Neural progenitor cell (in vitro differentiated cells): ENCODE measurements at regions not wholly inside any gene's neighbourhood (a gene's known extent, or its start where the extent isn't known, plus 50 kb on each side); places are given as distances from the start of the nearest gene placed in this dataset.

Experiments
- DNase-seq: peaks from one replicate; pipeline ENCODE4 v3.0.0-alpha.2; 2016; ENCODE audit warnings: low spot score
- H2AFZ ChIP-seq: fragments of 200-600 bp; sonication (generic); replicated peaks from 2 replicates; pipeline ENCODE4 v1.6.1; 2016; ENCODE audit warnings: antibody characterized with exemption
- H3F3A ChIP-seq: fragments of 200-600 bp; sonication (generic); 2 replicates; pipeline ENCODE4 v1.6.1; 2016; ENCODE audit warnings: antibody characterized with exemption, low read depth
- H3K27ac ChIP-seq: fragments of 200-600 bp; sonication (generic); 2 replicates; pipeline ENCODE4 v1.5.1; 2016; ENCODE audit warnings: mild to moderate bottlenecking
- H3K27me3 ChIP-seq: fragments of 200-600 bp; sonication (generic); 2 replicates; pipeline ENCODE4 v1.6.1; 2016; ENCODE audit warnings: mild to moderate bottlenecking, moderate library complexity
- H3K36me3 ChIP-seq: fragments of 200-600 bp; sonication (generic); 2 replicates; pipeline ENCODE4 v1.5.1; 2016
- H3K4me1 ChIP-seq: fragments of 200-600 bp; sonication (generic); 2 replicates; pipeline ENCODE4 v1.6.1; 2016; ENCODE audit warnings: mixed run types
- H3K4me2 ChIP-seq: fragments of 200-600 bp; sonication (generic); 2 replicates; pipeline ENCODE4 v1.6.1; 2016
- H3K4me3 ChIP-seq: fragments of 200-600 bp; sonication (generic); 2 replicates; pipeline ENCODE4 v1.5.1; 2016
- H3K79me2 ChIP-seq: fragments of 200-600 bp; sonication (generic); 2 replicates; pipeline ENCODE4 v1.6.1; 2016; ENCODE audit warnings: low read depth
- H3K9ac ChIP-seq: fragments of 200-600 bp; sonication (generic); 2 replicates; pipeline ENCODE4 v1.6.1; 2016
- H3K9me3 ChIP-seq: fragments of 200-600 bp; sonication (generic); 2 replicates; pipeline ENCODE4 v1.5.1; 2016; ENCODE audit warnings: low read depth
- H4K20me1 ChIP-seq: fragments of 200-600 bp; sonication (generic); 2 replicates; pipeline ENCODE4 v1.6.1; 2016; ENCODE audit warnings: low read depth
- H3K27ac Mint-ChIP-seq: 3 replicates; pipeline ENCODE4 v1.8.0; 2021; ENCODE audit warnings: mixed read lengths
- H3K27me3 Mint-ChIP-seq: 2 replicates; pipeline ENCODE4 v1.8.0; 2022; ENCODE audit warnings: low read depth, mild to moderate bottlenecking, inconsistent platforms, moderate library complexity, mixed read lengths; ENCODE audit not compliant: insufficient read depth
- H3K36me3 Mint-ChIP-seq: 3 replicates; pipeline ENCODE4 v1.8.0; 2021; ENCODE audit warnings: mixed read lengths
- H3K4me1 Mint-ChIP-seq: 3 replicates; pipeline ENCODE4 v1.8.0; 2021; ENCODE audit warnings: mixed read lengths
- H3K4me3 Mint-ChIP-seq: 3 replicates; pipeline ENCODE4 v1.8.0; 2021; ENCODE audit warnings: mild to moderate bottlenecking, moderate library complexity, mixed read lengths
- H3K9me3 Mint-ChIP-seq: 3 replicates; pipeline ENCODE4 v1.8.0; 2020; ENCODE audit warnings: mixed read lengths
- EZH2 ChIP-seq: fragments of 200-600 bp; sonication (generic); IDR thresholded peaks from 2 replicates; pipeline ENCODE4 v1.6.1; 2017; ENCODE audit warnings: antibody characterized with exemption, mild to moderate bottlenecking, moderate library complexity
- EZH2phosphoT487 ChIP-seq: fragments of 200-600 bp; sonication (generic); IDR thresholded peaks from 2 replicates; pipeline ENCODE4 v1.6.1; 2017; ENCODE audit warnings: antibody characterized with exemption
- TF ChIP-seq, protein P1 (sequence below): fragments of 200-600 bp; sonication (generic); IDR thresholded peaks from 2 replicates; pipeline ENCODE4 v1.5.1; 2017; ENCODE audit warnings: antibody characterized with exemption, mild to moderate bottlenecking

DNA sequence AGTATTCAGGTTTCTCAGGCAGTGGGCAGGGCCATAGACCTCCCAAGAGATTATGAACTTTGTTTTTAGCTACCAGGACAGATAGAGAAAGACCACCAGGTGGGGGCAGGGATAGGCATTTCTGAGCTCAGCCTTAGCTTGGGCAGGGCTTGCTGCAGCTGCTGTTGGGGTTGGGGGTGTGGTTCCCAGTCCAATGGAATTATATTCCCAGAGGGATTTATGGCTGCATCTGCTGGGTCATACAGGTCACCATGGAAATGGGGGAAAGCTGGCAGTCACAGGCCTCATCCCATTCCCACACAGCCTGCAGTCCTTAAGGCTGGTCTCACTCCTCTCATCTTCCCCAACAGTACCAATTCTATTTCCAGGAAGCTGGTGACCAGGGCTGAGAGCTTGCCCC lies 144.6 kb upstream of the ZPLD1 start:
- no peaks in the 10 kb centered on the region for H3K4me1 Mint-ChIP-seq
- H3K27me3 Mint-ChIP-seq, result no peaks in the 10 kb centered on the region
- Histone ChIP-seq H3K9ac (no peak overlapping the region), H3K27ac (no peak overlapping the region), H3K36me3 (no peaks in the 10 kb centered on the region), H3K4me1 (no peaks in the 10 kb centered on the region), H2AFZ (peak overlapping the region; percentile 26), H3K4me2 (no peak overlapping the region), H3K79me2 (no peaks in the 10 kb centered on the region), H4K20me1 (no peaks in the 10 kb centered on the region), H3K4me3 (no peak overlapping the region), H3F3A (no peaks in the 10 kb centered on the region), H3K9me3 (peaks cover 6% of the 10 kb centered on the region), H3K27me3 (no peaks in the 10 kb centered on the region)
- peaks cover 12% of the 10 kb centered on the region for H3K9me3 Mint-ChIP-seq
- DNase-seq, result no peak
- no peaks in the 10 kb centered on the region for H3K36me3 Mint-ChIP-seq
- H3K4me3 Mint-ChIP-seq, result no peak overlapping the region
- TF ChIP-seq EZH2phosphoT487, result no peak
- TF ChIP-seq EZH2, result no peak
- TF ChIP-seq, protein P1, sequence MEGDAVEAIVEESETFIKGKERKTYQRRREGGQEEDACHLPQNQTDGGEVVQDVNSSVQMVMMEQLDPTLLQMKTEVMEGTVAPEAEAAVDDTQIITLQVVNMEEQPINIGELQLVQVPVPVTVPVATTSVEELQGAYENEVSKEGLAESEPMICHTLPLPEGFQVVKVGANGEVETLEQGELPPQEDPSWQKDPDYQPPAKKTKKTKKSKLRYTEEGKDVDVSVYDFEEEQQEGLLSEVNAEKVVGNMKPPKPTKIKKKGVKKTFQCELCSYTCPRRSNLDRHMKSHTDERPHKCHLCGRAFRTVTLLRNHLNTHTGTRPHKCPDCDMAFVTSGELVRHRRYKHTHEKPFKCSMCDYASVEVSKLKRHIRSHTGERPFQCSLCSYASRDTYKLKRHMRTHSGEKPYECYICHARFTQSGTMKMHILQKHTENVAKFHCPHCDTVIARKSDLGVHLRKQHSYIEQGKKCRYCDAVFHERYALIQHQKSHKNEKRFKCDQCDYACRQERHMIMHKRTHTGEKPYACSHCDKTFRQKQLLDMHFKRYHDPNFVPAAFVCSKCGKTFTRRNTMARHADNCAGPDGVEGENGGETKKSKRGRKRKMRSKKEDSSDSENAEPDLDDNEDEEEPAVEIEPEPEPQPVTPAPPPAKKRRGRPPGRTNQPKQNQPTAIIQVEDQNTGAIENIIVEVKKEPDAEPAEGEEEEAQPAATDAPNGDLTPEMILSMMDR, result no peak
- no peak overlapping the region for H3K27ac Mint-ChIP-seq

DNA sequence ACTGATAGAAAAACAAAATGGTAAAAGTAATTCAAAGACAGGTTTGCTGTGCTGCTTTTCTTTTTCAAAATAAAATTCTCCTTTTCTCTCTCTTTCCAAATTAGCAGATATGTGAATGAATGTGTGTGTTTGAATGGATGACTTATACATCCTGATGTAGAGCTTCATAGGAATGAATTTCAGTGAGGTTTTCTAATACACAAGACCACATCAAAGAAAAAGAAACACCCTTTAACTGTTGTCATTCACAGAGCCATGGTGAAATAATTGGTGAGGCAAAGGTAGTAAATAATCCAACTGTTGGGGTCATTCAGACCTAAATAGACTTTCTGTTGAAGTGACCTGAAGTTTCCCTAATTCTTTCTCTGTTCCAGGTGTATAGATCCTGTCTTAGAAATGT lies 139.1 kb upstream of the ZPLD1 start:
- H3K9me3 ChIP-seq, result no peaks in the 10 kb centered on the region
- no peak overlapping the region for H3K4me3 ChIP-seq
- H3K79me2 ChIP-seq, result no peaks in the 10 kb centered on the region
- no peak for DNase-seq
- H3K4me1 ChIP-seq, result no peaks in the 10 kb centered on the region
- H3K27me3 ChIP-seq, result no peaks in the 10 kb centered on the region
- no peaks in the 10 kb centered on the region for H3K36me3 ChIP-seq
- H2AFZ ChIP-seq, result no peak overlapping the region
- Mint-ChIP-seq H3K4me3 (no peak overlapping the region), H3K36me3 (no peaks in the 10 kb centered on the region), H3K9me3 (no peaks in the 10 kb centered on the region), H3K4me1 (no peaks in the 10 kb centered on the region), H3K27ac (no peak overlapping the region), H3K27me3 (no peaks in the 10 kb centered on the region)
- TF ChIP-seq EZH2phosphoT487 (no peak), EZH2 (no peak)
- TF ChIP-seq, protein P1, result no peak
- no peak overlapping the region for H3K27ac ChIP-seq
- no peaks in the 10 kb centered on the region for H4K20me1 ChIP-seq
- no peaks in the 10 kb centered on the region for H3F3A ChIP-seq
- H3K9ac ChIP-seq, result no peak overlapping the region
- no peak overlapping the region for H3K4me2 ChIP-seq

- Histone ChIP-seq H3K9ac (no peak overlapping the region), H2AFZ (peak overlapping the region; percentile 61), H3K9me3 (no peaks in the 10 kb centered on the region), H3K27ac (no peak overlapping the region), H3K4me1 (peaks cover 10% of the 10 kb centered on the region), H3K27me3 (no peaks in the 10 kb centered on the region), H3F3A (no peaks in the 10 kb centered on the region), H3K36me3 (no peaks in the 10 kb centered on the region), H3K79me2 (no peaks in the 10 kb centered on the region), H4K20me1 (no peaks in the 10 kb centered on the region), H3K4me3 (no peak overlapping the region), H3K4me2 (no peak overlapping the region)
- Mint-ChIP-seq H3K4me3 (no peak overlapping the region), H3K9me3 (no peaks in the 10 kb centered on the region), H3K4me1 (peaks cover 9% of the 10 kb centered on the region), H3K27ac (no peak overlapping the region), H3K27me3 (no peaks in the 10 kb centered on the region), H3K36me3 (no peaks in the 10 kb centered on the region)
- TF ChIP-seq, protein P1, result no peak
- no peak for DNase-seq
Measured at GRCh38 chr3:102297072-102297658, 137.7 kb upstream of the ZPLD1 start.
